ENCODE measurements at regions not wholly inside any gene's neighbourhood (a gene's known extent, or its start where the extent isn't known, plus 50 kb on each side); places are given as distances from the start of the nearest gene placed in this dataset.

DNA sequence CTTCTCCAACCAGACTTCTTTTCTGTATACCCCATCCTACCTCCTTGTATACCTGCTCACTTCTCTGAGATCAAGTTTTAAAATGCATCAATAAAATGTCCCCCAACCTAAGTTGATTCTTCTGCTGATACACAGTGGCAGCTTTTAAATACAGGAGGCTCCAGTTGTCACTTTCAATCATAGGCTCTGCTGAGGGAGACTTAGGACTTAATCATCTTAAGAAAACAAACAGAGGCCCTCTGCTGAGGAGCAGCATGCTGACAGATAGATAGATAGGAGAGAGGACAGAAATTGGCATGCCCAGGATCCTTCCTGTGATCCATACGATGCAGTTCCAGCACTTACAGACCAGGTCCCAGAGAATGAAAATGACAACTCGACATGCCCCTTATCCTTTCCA is 311.0 kb upstream of the PROX1 start:
- Histone ChIP-seq H3K4me1 (ENCODE audit: control insufficient read depth in 3 of 3, insufficient read depth in 3 of 3, low read length in 3 of 3) (no peaks in the 10 kb centered on the region), H3K4me3 (ENCODE audit: low read length in 3 of 3) (no peak overlapping the region), H3K36me3 (ENCODE audit: control insufficient read depth in 3 of 3, insufficient read depth in 3 of 3, low read length in 3 of 3) (no peaks in the 10 kb centered on the region), H3K9ac (ENCODE audit: low read depth in 1 of 3, low read length in 3 of 3) (no peak overlapping the region), H3K27me3 (ENCODE audit: control insufficient read depth in 3 of 3, insufficient read depth in 3 of 3, low read length in 3 of 3) (no peaks in the 10 kb centered on the region), H3K27ac (ENCODE audit: low read depth, low read length) (no peak overlapping the region), H3K9me3 (ENCODE audit: control insufficient read depth in 3 of 3, low read length in 3 of 3) (no peaks in the 10 kb centered on the region)

DNA sequence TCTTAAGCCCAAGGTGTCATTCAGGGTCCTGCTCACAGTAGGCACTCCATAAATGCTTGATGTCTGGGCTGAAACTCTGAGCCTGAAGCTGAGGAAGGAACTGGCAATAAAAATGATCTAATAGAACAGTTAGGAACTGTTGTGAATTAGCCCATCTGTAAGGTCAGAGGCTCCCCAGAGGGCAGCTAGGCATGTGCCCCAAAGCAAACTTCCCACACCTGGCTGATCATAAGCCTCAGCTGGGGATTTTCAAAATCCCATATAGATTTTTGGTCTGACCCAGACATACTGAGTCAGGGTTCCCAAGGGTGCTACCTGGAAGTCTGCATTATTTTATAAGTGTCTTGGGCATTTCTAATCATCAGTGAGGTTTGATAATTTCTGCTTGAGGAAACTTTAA is 309.4 kb upstream of the PROX1 start:
- no peak overlapping the region for H3K27ac ChIP-seq (ENCODE audit: low read depth, low read length)
- no peaks in the 10 kb centered on the region for H3K36me3 ChIP-seq (ENCODE audit: control insufficient read depth in 3 of 3, insufficient read depth in 3 of 3, low read length in 3 of 3)
- H3K27me3 ChIP-seq (ENCODE audit: control insufficient read depth in 3 of 3, insufficient read depth in 3 of 3, low read length in 3 of 3) = peaks cover 0 to 2% (median 0%) of the 10 kb centered on the region in 3 donors
- no peak overlapping the region for H3K4me3 ChIP-seq (ENCODE audit: low read length in 3 of 3)
- H3K9me3 ChIP-seq (ENCODE audit: control insufficient read depth in 3 of 3, low read length in 3 of 3) = no peaks in the 10 kb centered on the region
- no peaks in the 10 kb centered on the region for H3K4me1 ChIP-seq (ENCODE audit: control insufficient read depth in 3 of 3, insufficient read depth in 3 of 3, low read length in 3 of 3)
- no peak overlapping the region for H3K9ac ChIP-seq (ENCODE audit: low read depth in 1 of 3, low read length in 3 of 3)

DNA sequence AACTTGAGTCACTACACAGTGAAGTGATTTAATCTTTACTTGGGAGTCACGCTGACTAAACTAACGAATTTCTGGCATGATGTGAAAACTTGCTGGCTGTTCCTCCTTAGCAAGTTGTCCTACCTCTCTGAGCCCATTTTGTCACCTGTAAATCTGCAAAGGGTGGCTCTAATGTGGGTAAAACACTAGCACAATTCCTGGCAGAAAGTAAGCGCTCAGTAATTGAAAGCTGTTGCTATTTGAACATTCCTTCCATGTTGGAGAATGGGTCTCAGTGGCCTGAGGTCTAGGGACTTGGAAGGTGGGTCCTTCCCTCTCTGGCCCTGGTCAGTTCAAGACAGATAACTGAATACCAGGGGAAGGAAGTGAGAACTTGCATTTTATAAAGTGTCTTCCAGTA is 309.0 kb upstream of the PROX1 start:
- no peaks in the 10 kb centered on the region for H3K4me1 ChIP-seq (ENCODE audit: control insufficient read depth in 3 of 3, insufficient read depth in 3 of 3, low read length in 3 of 3)
- H3K27me3 ChIP-seq (ENCODE audit: control insufficient read depth in 3 of 3, insufficient read depth in 3 of 3, low read length in 3 of 3) = peaks cover 0 to 2% (median 0%) of the 10 kb centered on the region in 3 donors
- H3K36me3 ChIP-seq (ENCODE audit: control insufficient read depth in 3 of 3, insufficient read depth in 3 of 3, low read length in 3 of 3) = no peaks in the 10 kb centered on the region
- H3K9me3 ChIP-seq (ENCODE audit: control insufficient read depth in 3 of 3, low read length in 3 of 3) = no peaks in the 10 kb centered on the region
- H3K27ac ChIP-seq (ENCODE audit: low read depth, low read length) = no peak overlapping the region
- no peak overlapping the region for H3K9ac ChIP-seq (ENCODE audit: low read depth in 1 of 3, low read length in 3 of 3)
- H3K4me3 ChIP-seq (ENCODE audit: low read length in 3 of 3) = no peak overlapping the region

GRCh38 chr1:213679153-213679552 is 308.6 kb upstream of the PROX1 start:
- no peak overlapping the region for H3K27ac ChIP-seq (ENCODE audit: low read depth, low read length)
- H3K4me3 ChIP-seq (ENCODE audit: low read length in 3 of 3) = no peak overlapping the region

GRCh38 chr1:213680677-213681325 is 307.0 kb upstream of the PROX1 start:
- H3K9ac ChIP-seq (ENCODE audit: low read depth in 1 of 3, low read length in 3 of 3) = no peak overlapping the region
- H3K27me3 ChIP-seq (ENCODE audit: control insufficient read depth in 3 of 3, insufficient read depth in 3 of 3, low read length in 3 of 3) = peaks cover 0 to 2% (median 0%) of the 10 kb centered on the region in 3 donors
- H3K9me3 ChIP-seq (ENCODE audit: control insufficient read depth in 3 of 3, low read length in 3 of 3) = no peaks in the 10 kb centered on the region
- H3K4me3 ChIP-seq (ENCODE audit: low read length in 3 of 3) = no peak overlapping the region
- H3K27ac ChIP-seq (ENCODE audit: low read depth, low read length) = no peak overlapping the region
- no peaks in the 10 kb centered on the region for H3K36me3 ChIP-seq (ENCODE audit: control insufficient read depth in 3 of 3, insufficient read depth in 3 of 3, low read length in 3 of 3)
- H3K4me1 ChIP-seq (ENCODE audit: control insufficient read depth in 3 of 3, insufficient read depth in 3 of 3, low read length in 3 of 3) = no peaks in the 10 kb centered on the region

More at GRCh38 chr1:213679153-213679552, 308.6 kb upstream of the PROX1 start:
- Histone ChIP-seq H3K36me3 (ENCODE audit: control insufficient read depth in 3 of 3, insufficient read depth in 3 of 3, low read length in 3 of 3) (no peaks in the 10 kb centered on the region), H3K4me1 (ENCODE audit: control insufficient read depth in 3 of 3, insufficient read depth in 3 of 3, low read length in 3 of 3) (no peaks in the 10 kb centered on the region), H3K9me3 (ENCODE audit: control insufficient read depth in 3 of 3, low read length in 3 of 3) (no peaks in the 10 kb centered on the region), H3K27me3 (ENCODE audit: control insufficient read depth in 3 of 3, insufficient read depth in 3 of 3, low read length in 3 of 3) (peaks cover 0 to 2% (median 0%) of the 10 kb centered on the region in 3 donors), H3K9ac (ENCODE audit: low read depth in 1 of 3, low read length in 3 of 3) (no peak overlapping the region)

DNA sequence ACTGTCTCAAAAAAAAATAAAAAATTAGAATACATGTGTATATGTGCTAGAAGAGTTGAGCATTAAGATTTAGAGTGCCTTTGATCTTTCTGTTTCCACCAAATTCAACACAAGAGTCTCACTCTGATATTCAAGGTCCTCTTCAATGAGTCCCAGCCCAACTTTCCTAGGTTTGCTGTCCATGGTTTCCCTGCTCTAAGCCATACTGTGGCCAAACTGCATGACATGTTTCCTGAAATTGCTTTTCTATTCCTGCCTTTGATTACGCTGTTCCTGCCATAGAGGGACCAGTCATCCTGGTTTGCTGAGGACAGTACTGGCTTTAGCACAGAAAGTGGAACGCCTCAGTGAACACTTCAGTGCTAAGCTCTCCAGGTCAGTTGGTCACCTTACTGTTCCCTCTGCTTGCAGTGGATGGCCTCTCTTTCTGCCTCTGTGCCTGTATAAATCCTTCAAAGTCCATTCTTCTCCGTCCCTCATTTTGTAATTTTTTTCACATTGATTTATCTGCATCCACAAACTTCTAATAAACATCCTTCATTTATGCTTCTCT is 305.9 kb upstream of the PROX1 start:
- Histone ChIP-seq H3K27me3 (ENCODE audit: control insufficient read depth in 3 of 3, insufficient read depth in 3 of 3, low read length in 3 of 3) (peaks cover 0 to 2% (median 0%) of the 10 kb centered on the region in 3 donors), H3K4me1 (ENCODE audit: control insufficient read depth in 3 of 3, insufficient read depth in 3 of 3, low read length in 3 of 3) (no peaks in the 10 kb centered on the region), H3K4me3 (ENCODE audit: low read length in 3 of 3) (no peak overlapping the region), H3K36me3 (ENCODE audit: control insufficient read depth in 3 of 3, insufficient read depth in 3 of 3, low read length in 3 of 3) (no peaks in the 10 kb centered on the region), H3K9me3 (ENCODE audit: control insufficient read depth in 3 of 3, low read length in 3 of 3) (no peaks in the 10 kb centered on the region), H3K9ac (ENCODE audit: low read depth in 1 of 3, low read length in 3 of 3) (no peak overlapping the region), H3K27ac (ENCODE audit: low read depth, low read length) (no peak overlapping the region)

- Histone ChIP-seq H3K4me3 (ENCODE audit: low read length in 3 of 3) (no peak overlapping the region), H3K27me3 (ENCODE audit: control insufficient read depth in 3 of 3, insufficient read depth in 3 of 3, low read length in 3 of 3) (peaks cover 0 to 2% (median 0%) of the 10 kb centered on the region in 3 donors), H3K9me3 (ENCODE audit: control insufficient read depth in 3 of 3, low read length in 3 of 3) (no peaks in the 10 kb centered on the region), H3K9ac (ENCODE audit: low read depth in 1 of 3, low read length in 3 of 3) (no peak overlapping the region), H3K27ac (ENCODE audit: low read depth, low read length) (no peak overlapping the region), H3K4me1 (ENCODE audit: control insufficient read depth in 3 of 3, insufficient read depth in 3 of 3, low read length in 3 of 3) (no peaks in the 10 kb centered on the region), H3K36me3 (ENCODE audit: control insufficient read depth in 3 of 3, insufficient read depth in 3 of 3, low read length in 3 of 3) (no peaks in the 10 kb centered on the region)
Observed at GRCh38 chr1:213683529-213683928, 304.2 kb upstream of the PROX1 start.

- peaks cover 0 to 2% (median 0%) of the 10 kb centered on the region in 3 donors for H3K27me3 ChIP-seq (ENCODE audit: control insufficient read depth in 3 of 3, insufficient read depth in 3 of 3, low read length in 3 of 3)
Observed at GRCh38 chr1:213684454-213684853, 303.3 kb upstream of the PROX1 start.

DNA sequence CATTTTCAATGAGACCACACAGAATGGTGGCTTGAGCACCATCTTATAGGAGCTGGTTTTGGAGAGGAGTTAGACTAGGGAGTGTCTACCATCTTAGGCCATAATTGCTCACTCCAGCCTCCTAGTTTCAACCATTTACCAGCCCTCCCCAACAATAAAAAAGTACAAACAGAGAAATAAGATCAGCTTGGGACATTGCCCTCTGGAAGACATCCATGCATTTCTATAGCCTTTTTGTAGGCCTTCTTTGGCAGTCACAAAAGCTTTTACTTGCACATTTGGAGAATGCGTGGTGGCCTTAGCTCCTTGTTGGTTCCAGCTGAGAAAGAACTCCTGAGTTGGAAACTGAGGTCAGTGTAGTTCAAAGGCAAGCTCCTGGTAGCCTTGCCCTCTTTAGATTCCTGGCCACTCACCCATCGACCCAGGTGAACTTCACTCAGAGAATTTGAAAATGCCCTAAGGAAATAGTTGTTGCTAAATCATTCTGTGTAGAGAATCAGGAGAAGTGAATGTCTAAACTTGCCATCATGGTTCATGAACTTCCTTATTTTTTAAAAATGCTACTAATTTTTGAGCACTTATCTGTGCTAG is 301.7 kb upstream of the PROX1 start:
- Histone ChIP-seq H3K27me3 (ENCODE audit: control insufficient read depth in 3 of 3, insufficient read depth in 3 of 3, low read length in 3 of 3) (peaks cover 0 to 2% (median 0%) of the 10 kb centered on the region in 3 donors), H3K4me3 (ENCODE audit: low read length in 3 of 3) (no peak overlapping the region), H3K9ac (ENCODE audit: low read depth in 1 of 3, low read length in 3 of 3) (no peak overlapping the region), H3K27ac (ENCODE audit: low read depth, low read length) (no peak overlapping the region), H3K4me1 (ENCODE audit: control insufficient read depth in 3 of 3, insufficient read depth in 3 of 3, low read length in 3 of 3) (no peaks in the 10 kb centered on the region), H3K9me3 (ENCODE audit: control insufficient read depth in 3 of 3, low read length in 3 of 3) (no peaks in the 10 kb centered on the region), H3K36me3 (ENCODE audit: control insufficient read depth in 3 of 3, insufficient read depth in 3 of 3, low read length in 3 of 3) (no peaks in the 10 kb centered on the region)

More at GRCh38 chr1:213684454-213684853, 303.3 kb upstream of the PROX1 start:
- no peak overlapping the region for H3K4me3 ChIP-seq (ENCODE audit: low read length in 3 of 3)
- H3K36me3 ChIP-seq (ENCODE audit: control insufficient read depth in 3 of 3, insufficient read depth in 3 of 3, low read length in 3 of 3) = no peaks in the 10 kb centered on the region
- no peaks in the 10 kb centered on the region for H3K9me3 ChIP-seq (ENCODE audit: control insufficient read depth in 3 of 3, low read length in 3 of 3)
- no peaks in the 10 kb centered on the region for H3K4me1 ChIP-seq (ENCODE audit: control insufficient read depth in 3 of 3, insufficient read depth in 3 of 3, low read length in 3 of 3)
- H3K27ac ChIP-seq (ENCODE audit: low read depth, low read length) = no peak overlapping the region
- H3K9ac ChIP-seq (ENCODE audit: low read depth in 1 of 3, low read length in 3 of 3) = no peak overlapping the region

- Histone ChIP-seq H3K36me3 (ENCODE audit: control insufficient read depth in 3 of 3, insufficient read depth in 3 of 3, low read length in 3 of 3) (no peaks in the 10 kb centered on the region), H3K27ac (ENCODE audit: low read depth, low read length) (no peak overlapping the region), H3K4me1 (ENCODE audit: control insufficient read depth in 3 of 3, insufficient read depth in 3 of 3, low read length in 3 of 3) (no peaks in the 10 kb centered on the region), H3K9ac (ENCODE audit: low read depth in 1 of 3, low read length in 3 of 3) (no peak overlapping the region), H3K27me3 (ENCODE audit: control insufficient read depth in 3 of 3, insufficient read depth in 3 of 3, low read length in 3 of 3) (peaks cover 0 to under 1% (median 0%) of the 10 kb centered on the region in 3 donors), H3K4me3 (ENCODE audit: low read length in 3 of 3) (no peak overlapping the region), H3K9me3 (ENCODE audit: control insufficient read depth in 3 of 3, low read length in 3 of 3) (no peaks in the 10 kb centered on the region)
Observed at GRCh38 chr1:213686983-213687382, 300.8 kb upstream of the PROX1 start.

Measured in skeletal muscle tissue (tissue), 3 donors.